ENCODE measurements at regions not wholly inside any gene's neighbourhood (a gene's known extent, or its start where the extent isn't known, plus 50 kb on each side); places are given as distances from the start of the nearest gene placed in this dataset.
"Not testable (repeated sequence)": the region's sequence is repeated elsewhere in the genome, so short reads cannot be mapped to it uniquely, and the experiment has no call there.

- TF ChIP-seq CTCF (IDR thresholded peaks at IDR 0.05); SIN3A (IDR thresholded peaks at IDR 0.05; ENCODE audit: borderline replicate concordance, insufficient read depth, low read depth, low read length); POLR2AphosphoS5 (IDR thresholded peaks at IDR 0.05; ENCODE audit: low read depth, low read length); REST (IDR thresholded peaks at IDR 0.05; ENCODE audit: insufficient read depth in 1 of 2, low read depth in 2 of 2, low read length in 1 of 2); TCF7L2 (IDR thresholded peaks at IDR 0.05; ENCODE audit: low read depth, low read length): not testable (repeated sequence)
Observed at GRCh38 chr12:8389296-8389695, 66.5 kb upstream of the CLEC6A start.
